T-helper 1 cell treated with Interleukin-12 subunit alpha and Interleukin-12 subunit beta and Interleukin-4 antibody, amounts not matched to agents 30 μg/mL and 1 μg/mL, for 36 hours (primary cell): ENCODE measurements at regions not wholly inside any gene's neighbourhood (a gene's known extent, or its start where the extent isn't known, plus 50 kb on each side); places are given as distances from the start of the nearest gene placed in this dataset.

Source experiments
- H3K27ac Mint-ChIP-seq: one replicate; pipeline ENCODE4 v1.8.0; 2021; ENCODE audit warnings: mild to moderate bottlenecking, mixed read lengths
- H3K27me3 Mint-ChIP-seq: one replicate; pipeline ENCODE4 v1.8.0; 2021; ENCODE audit warnings: low read depth, mixed read lengths
- H3K36me3 Mint-ChIP-seq: one replicate; pipeline ENCODE4 v1.8.0; 2021; ENCODE audit warnings: low read depth, mixed read lengths
- H3K4me1 Mint-ChIP-seq: one replicate; pipeline ENCODE4 v1.8.0; 2021; ENCODE audit warnings: low read depth, mixed read lengths
- H3K4me3 Mint-ChIP-seq: one replicate; pipeline ENCODE4 v1.8.0; 2021; ENCODE audit warnings: mild to moderate bottlenecking, moderate library complexity, mixed read lengths
- H3K9me3 Mint-ChIP-seq: one replicate; pipeline ENCODE4 v1.8.0; 2021; ENCODE audit warnings: mixed read lengths

DNA sequence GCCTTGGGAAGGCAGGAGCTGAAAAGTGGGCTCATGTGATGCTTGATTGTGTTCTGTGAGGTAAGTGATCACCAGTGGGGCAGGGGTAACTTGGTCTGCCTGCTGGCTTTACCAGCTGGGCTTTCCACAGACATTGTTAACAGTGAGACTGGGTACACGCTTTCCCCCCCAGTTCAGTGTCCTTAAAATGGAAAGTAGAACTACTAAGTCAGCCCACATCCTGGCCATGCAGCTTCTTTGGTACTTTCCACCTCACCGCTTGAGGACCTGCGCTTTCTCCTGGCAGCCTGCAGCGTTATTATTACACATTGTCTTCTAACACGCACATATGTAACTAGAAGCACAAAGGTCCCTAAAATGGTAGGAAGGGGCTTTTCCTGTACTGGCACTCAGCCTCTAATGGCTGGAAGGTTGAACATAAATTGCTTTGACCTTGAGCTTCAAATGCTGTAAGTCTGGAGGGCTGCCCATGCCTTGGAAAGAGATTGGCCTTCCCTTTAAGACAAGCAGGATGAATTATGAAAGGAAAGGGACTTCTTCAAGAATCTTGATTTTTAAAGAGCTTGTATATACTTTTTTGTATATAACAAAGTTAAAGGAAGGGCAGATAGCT lies 216.1 kb upstream of the ROPN1 start:
- Mint-ChIP-seq H3K36me3 (no peaks in the 10 kb centered on the region), H3K27ac (no peak overlapping the region), H3K27me3 (peaks cover 12% of the 10 kb centered on the region), H3K4me1 (no peaks in the 10 kb centered on the region), H3K4me3 (no peak overlapping the region), H3K9me3 (no peaks in the 10 kb centered on the region)

DNA sequence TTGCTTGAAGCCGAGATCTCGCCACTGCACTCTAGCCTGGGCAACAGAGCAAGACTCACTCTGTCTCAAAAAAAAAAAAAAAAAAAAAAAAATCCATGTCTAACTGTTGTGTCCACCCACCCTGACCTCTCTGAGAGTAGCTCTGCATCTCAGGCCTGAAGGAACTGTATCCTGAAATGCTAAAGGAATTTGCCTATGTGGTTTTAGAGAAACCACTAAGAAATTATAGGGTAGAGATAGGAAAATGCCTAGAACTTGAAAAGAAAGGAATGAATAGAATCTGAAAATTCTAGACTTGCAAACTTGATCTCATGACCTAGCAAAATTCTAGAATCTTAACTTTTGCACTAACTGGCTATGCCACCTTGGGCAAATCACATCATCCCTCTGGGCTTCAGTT lies 217.5 kb upstream of the ROPN1 start:
- H3K9me3 Mint-ChIP-seq = no peaks in the 10 kb centered on the region
- peaks cover 12% of the 10 kb centered on the region for H3K27me3 Mint-ChIP-seq
- H3K4me3 Mint-ChIP-seq = no peak overlapping the region
- no peak overlapping the region for H3K27ac Mint-ChIP-seq
- H3K36me3 Mint-ChIP-seq = no peaks in the 10 kb centered on the region
- no peaks in the 10 kb centered on the region for H3K4me1 Mint-ChIP-seq

DNA sequence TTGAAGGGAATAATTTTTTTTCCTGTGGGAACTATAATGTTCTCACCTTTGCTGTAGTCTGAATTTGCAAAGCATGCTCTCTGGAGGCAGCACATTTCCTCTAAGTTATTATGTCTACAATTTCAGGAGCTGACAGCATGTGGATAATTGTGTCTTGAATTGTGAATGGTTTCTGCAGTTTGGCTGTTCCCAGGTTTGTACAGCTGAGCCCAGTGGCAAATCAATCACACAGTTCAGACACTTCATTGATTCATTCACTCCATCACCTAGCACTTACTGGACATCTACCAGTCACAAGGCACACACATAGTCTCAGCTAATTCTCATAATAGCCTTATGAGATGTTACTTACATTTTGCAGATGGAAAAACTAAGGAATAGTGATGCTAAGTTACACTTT lies 219.0 kb upstream of the ROPN1 start:
- Mint-ChIP-seq H3K4me1 (no peaks in the 10 kb centered on the region), H3K27ac (no peak overlapping the region), H3K36me3 (no peaks in the 10 kb centered on the region), H3K27me3 (peaks cover 7% of the 10 kb centered on the region), H3K4me3 (no peak overlapping the region), H3K9me3 (no peaks in the 10 kb centered on the region)

DNA sequence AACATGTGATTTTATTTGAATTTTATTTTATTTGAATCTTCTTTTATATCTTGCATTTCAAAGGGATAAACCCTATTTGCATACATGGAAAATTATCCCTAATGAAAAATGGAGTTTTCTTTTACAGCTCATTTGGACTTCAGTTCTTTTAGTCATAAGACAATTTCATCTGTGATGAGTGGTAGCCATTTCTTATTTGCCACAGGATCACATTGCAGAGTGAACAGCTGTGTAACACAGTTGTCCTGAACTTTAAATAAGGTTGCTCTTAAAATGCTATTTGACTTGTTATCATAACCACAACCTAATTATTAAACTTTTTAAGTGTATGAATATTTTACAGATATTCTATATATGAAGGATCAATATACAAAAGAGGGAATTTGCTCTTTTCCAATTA lies 221.7 kb upstream of the ROPN1 start:
- Mint-ChIP-seq H3K27me3 (peaks cover 7% of the 10 kb centered on the region), H3K36me3 (no peaks in the 10 kb centered on the region), H3K9me3 (no peaks in the 10 kb centered on the region), H3K4me1 (no peaks in the 10 kb centered on the region), H3K4me3 (no peak overlapping the region), H3K27ac (no peak overlapping the region)

DNA sequence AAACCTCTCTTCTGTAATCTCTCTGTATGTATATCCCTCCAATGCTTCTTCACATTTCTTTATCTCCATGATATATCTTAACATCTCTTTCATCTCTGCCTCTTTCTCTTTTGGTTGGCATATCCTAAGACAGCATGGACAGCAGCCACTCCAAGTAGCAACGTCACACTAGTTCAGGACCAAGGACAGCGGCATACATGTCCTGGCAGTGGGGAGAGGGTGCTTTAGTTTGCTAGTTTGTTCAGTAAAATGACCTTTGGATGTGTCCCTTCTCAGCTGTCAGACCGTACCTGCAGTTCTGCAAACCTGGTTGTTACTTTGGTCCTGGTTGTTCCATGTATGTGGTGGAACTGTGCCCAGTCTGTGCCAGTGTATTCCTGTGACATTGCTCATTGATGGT lies 225.6 kb upstream of the ROPN1 start:
- Mint-ChIP-seq H3K4me1 (no peaks in the 10 kb centered on the region), H3K9me3 (no peaks in the 10 kb centered on the region), H3K27me3 (no peaks in the 10 kb centered on the region), H3K27ac (no peak overlapping the region), H3K36me3 (no peaks in the 10 kb centered on the region), H3K4me3 (no peak overlapping the region)

DNA sequence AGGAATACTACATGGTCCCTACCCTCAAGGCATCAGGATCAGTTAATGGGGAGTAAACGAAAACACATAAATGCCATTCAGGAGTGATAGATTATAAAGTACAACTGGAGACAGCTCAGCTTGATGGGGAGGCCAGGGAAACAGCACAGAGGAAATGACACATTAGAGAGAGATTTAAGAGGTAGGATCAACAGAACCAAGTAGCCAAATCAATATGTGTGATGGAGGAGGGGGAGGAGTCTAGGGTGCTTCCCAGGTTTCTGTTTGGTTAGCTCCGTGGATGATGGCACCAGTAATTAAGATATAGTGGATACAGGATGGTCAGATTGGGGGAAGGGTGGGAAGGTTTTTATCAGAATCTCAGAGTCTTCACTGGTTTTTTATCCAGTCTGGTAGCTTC lies 229.5 kb upstream of the ROPN1 start:
- H3K36me3 Mint-ChIP-seq = no peaks in the 10 kb centered on the region
- no peaks in the 10 kb centered on the region for H3K27me3 Mint-ChIP-seq
- H3K4me1 Mint-ChIP-seq = no peaks in the 10 kb centered on the region
- no peak overlapping the region for H3K27ac Mint-ChIP-seq
- H3K4me3 Mint-ChIP-seq = no peak overlapping the region
- no peaks in the 10 kb centered on the region for H3K9me3 Mint-ChIP-seq

DNA sequence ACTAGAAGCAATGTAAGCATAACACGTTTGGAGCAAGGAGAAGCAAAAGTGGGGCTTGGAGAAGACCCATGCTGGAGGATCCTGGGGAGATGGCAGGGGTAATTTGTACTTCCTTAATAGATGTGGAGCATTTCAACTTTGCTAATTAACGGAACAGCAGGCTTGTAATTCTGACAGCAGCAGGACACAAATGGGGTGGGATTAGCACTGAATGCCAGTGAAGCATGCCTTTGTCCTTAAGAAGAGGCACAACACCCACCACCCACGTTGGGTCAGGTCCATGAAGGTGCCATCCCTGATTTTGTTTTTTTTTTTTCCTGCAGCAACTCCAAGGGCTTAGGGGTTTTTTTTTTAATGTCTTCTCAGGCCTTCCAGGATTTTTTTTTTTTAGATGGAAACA lies 231.9 kb upstream of the ROPN1 start:
- no peaks in the 10 kb centered on the region for H3K27me3 Mint-ChIP-seq
- H3K4me3 Mint-ChIP-seq = no peak overlapping the region
- H3K36me3 Mint-ChIP-seq = no peaks in the 10 kb centered on the region
- H3K4me1 Mint-ChIP-seq = no peaks in the 10 kb centered on the region
- no peaks in the 10 kb centered on the region for H3K9me3 Mint-ChIP-seq
- no peak overlapping the region for H3K27ac Mint-ChIP-seq

DNA sequence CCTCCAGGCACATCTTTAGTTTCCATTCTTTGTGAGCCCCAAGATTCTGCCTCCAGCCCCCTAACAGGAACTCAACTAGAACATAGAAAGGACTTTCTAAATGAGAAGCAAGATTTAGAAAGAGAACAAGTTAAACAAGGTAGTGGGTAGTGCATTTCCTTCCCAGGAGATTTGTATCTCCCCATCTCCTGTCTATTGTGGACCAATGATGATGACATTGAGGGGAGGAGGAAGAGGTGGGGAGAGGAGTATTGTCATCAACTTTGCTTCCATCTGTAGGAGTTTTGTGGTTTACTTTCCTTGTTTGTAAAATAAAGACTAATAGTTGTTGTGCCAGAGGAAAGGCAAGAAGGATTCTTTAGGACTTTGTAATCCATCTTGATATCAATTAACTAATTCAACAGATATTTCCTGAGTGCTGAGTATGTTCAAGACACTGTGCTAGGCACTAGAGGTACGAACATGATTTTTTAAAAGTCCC lies 235.3 kb upstream of the ROPN1 start:
- Mint-ChIP-seq H3K4me1 (no peaks in the 10 kb centered on the region), H3K9me3 (no peaks in the 10 kb centered on the region), H3K4me3 (no peak overlapping the region), H3K27ac (no peak overlapping the region), H3K36me3 (no peaks in the 10 kb centered on the region), H3K27me3 (peaks cover 4% of the 10 kb centered on the region)

DNA sequence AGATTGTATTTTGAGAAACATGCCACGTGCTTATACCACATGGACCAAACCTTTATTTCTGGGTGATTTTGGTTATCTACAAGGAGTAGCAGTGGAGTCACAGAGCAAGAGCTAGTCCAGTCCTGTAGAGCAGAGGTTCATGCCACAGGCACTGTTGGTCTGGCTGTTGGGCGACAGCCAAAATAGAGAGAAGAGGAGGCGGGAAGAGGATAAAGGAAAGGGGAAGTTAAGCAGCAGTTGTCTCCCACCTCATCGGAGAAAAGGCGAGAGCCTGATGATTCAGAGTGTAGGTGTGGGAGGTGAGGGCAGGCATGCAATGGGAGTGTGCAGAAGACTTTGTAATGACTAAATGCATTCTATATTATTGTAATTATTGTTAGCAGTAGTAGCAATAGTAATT lies 237.5 kb upstream of the ROPN1 start:
- Mint-ChIP-seq H3K27ac (no peak overlapping the region), H3K9me3 (no peaks in the 10 kb centered on the region), H3K4me3 (no peak overlapping the region), H3K36me3 (no peaks in the 10 kb centered on the region), H3K4me1 (no peaks in the 10 kb centered on the region), H3K27me3 (peaks cover 4% of the 10 kb centered on the region)

DNA sequence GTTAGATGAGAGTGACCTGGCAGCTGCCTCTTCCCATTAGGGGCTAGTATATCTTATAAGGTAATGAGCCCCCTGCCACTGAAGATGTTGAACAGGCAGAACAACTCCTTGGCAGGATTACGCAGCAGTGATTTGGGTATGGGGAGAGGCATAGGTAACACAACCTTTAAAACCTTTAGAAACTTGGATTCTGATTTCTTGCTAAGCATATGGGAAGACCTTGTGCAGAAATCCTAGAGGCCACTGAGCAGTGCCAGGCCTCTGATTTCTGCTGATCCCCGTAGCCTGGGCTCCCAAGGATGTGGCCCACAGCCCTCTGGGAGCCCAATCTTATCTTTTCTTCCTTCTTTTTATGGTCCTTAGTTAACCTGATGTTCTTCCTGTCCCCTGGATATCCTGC lies 237.9 kb upstream of the ROPN1 start:
- H3K4me3 Mint-ChIP-seq = no peak overlapping the region
- no peak overlapping the region for H3K27ac Mint-ChIP-seq
- H3K9me3 Mint-ChIP-seq = no peaks in the 10 kb centered on the region
- H3K36me3 Mint-ChIP-seq = no peaks in the 10 kb centered on the region
- no peaks in the 10 kb centered on the region for H3K4me1 Mint-ChIP-seq
- peaks cover 4% of the 10 kb centered on the region for H3K27me3 Mint-ChIP-seq

DNA sequence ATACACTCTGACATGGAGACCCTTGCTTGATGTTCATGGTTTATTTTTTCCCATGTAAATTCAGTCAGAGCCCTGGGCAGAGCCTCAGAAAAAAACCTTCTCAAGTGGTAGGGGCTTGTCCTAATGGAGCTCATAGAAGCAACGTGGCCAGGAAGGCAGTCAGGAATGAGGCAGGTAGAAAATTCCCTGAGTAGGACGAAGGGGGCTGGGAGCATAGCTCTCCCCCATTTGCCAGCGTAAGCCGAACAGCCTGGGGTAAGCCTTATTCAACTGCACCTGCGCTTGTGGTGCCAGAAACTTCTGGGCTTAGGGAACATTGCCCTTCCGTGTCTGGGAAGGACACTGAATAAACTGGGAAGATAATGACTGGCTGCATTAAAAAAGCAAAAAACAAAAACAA lies 238.5 kb upstream of the ROPN1 start:
- H3K9me3 Mint-ChIP-seq = no peaks in the 10 kb centered on the region
- H3K27ac Mint-ChIP-seq = no peak overlapping the region
- H3K27me3 Mint-ChIP-seq = peaks cover 4% of the 10 kb centered on the region
- no peak overlapping the region for H3K4me3 Mint-ChIP-seq
- H3K36me3 Mint-ChIP-seq = no peaks in the 10 kb centered on the region
- no peaks in the 10 kb centered on the region for H3K4me1 Mint-ChIP-seq

DNA sequence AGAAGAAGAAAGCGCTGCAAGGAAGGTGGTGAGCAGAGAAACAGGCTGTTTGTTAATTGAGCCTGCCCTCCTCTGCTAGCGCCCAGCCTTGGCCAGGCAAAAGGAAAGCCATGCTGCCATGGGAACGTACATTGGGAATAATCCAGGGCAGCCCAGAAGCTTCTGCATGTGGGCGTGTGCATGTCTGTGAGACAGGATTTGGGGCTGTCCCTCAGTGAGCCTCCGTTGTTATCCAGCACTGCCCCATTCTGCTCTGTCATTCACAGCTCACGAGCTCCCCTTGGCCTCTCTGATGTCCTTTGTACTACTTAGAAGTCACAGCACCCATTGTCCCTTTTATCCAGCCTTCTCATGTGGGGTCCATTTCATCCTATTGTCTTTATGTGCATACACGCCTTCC lies 239.1 kb upstream of the ROPN1 start:
- peaks cover 8% of the 10 kb centered on the region for H3K27me3 Mint-ChIP-seq
- H3K4me1 Mint-ChIP-seq = no peaks in the 10 kb centered on the region
- H3K9me3 Mint-ChIP-seq = no peaks in the 10 kb centered on the region
- H3K36me3 Mint-ChIP-seq = no peaks in the 10 kb centered on the region
- H3K27ac Mint-ChIP-seq = no peak overlapping the region
- no peak overlapping the region for H3K4me3 Mint-ChIP-seq

DNA sequence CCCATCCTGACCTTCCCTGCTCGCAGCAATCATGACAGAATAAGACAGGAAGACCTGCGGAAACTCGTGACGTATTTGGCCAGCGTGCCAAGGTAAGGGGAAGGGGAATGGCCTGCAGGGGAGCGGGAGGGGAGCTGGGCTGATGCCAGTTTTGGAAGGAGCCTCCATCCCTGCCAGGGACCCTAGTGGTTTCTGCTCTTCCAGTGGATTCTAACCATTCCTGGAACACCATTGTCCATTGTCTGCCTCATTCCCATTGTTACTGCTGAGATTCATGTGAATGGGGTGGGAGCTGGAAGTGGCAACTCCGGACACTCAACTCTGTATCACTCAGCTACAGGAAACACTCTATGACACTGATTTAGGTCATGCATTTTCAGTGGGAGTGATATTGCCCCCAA lies 242.9 kb upstream of the ROPN1 start:
- Mint-ChIP-seq H3K36me3 (no peaks in the 10 kb centered on the region), H3K27me3 (peaks cover 8% of the 10 kb centered on the region), H3K9me3 (no peaks in the 10 kb centered on the region), H3K27ac (no peak overlapping the region), H3K4me1 (no peaks in the 10 kb centered on the region), H3K4me3 (no peak overlapping the region)

DNA sequence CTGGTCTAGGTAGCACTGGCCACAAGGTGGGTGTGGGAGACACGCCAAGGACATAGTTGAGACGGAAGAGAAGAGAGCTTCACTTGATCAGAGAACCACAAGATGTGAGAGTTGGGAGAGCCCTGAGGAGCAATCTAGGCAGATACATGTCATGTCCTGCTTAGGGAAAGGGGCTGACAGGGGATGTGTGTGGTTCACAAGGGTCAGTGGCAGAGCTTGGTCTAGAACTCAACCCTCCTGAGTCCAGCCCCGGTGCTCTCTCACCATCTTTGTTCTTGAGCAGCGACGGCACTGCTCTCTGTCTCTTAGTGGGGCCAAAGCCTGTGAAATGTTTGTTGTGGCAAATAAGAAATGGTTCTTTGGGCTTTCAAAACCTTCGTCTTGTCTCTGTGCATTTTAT lies 243.5 kb upstream of the ROPN1 start:
- Mint-ChIP-seq H3K4me3 (no peak overlapping the region), H3K27me3 (peaks cover 8% of the 10 kb centered on the region), H3K27ac (no peak overlapping the region)

DNA sequence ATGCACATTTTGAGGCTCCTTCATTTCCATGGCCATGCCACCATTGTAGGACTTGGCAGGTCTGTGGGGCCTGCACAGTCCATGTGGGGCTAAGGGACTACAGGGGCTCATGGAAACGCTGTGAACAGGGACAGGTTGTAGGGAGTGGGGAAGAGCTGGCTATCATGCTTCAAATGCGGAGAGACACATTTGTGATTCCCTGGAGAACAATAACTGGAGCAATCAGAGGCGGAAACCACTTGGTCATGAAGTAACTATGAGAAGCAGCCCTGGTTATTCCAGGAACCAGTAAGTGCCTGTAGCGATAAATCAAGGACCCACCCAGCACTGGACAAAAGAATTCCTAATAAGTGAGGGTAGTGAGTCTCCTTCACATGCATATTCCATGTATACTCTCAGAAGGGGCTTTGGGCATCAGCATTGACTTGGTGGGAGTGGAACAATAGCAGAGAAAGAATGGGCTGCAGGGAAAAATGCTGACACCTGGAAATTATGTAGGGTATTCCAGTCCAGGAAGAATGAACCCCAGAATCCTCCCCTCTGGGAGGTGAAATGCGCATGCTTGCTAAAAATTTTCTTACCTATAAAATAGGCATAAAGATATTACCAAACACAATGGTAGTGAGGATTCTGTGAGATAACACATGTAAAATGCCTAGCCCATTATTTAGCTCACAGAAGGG lies 251.4 kb upstream of the ROPN1 start:
- no peaks in the 10 kb centered on the region for H3K36me3 Mint-ChIP-seq
- H3K27me3 Mint-ChIP-seq = peaks cover 13% of the 10 kb centered on the region
- H3K4me1 Mint-ChIP-seq = no peaks in the 10 kb centered on the region
- no peaks in the 10 kb centered on the region for H3K9me3 Mint-ChIP-seq
- no peak overlapping the region for H3K27ac Mint-ChIP-seq
- H3K4me3 Mint-ChIP-seq = no peak overlapping the region

More for the DNA sequence above, 243.5 kb upstream of the ROPN1 start:
- H3K9me3 Mint-ChIP-seq = no peaks in the 10 kb centered on the region
- no peaks in the 10 kb centered on the region for H3K4me1 Mint-ChIP-seq
- no peaks in the 10 kb centered on the region for H3K36me3 Mint-ChIP-seq
